GM19463 (cell line): ENCODE measurements at regions not wholly inside any gene's neighbourhood (a gene's known extent, or its start where the extent isn't known, plus 50 kb on each side); places are given as distances from the start of the nearest gene placed in this dataset.

Experiments
- ATAC-seq: cut with Tn5 transposase; IDR thresholded peaks from one replicate; pipeline ENCODE4 v1.9.1; 2021; ENCODE audit warnings: mild to moderate bottlenecking, moderate library complexity; ENCODE audit not compliant: unreplicated experiment

GRCh38 chr13:110097013-110097412 is 209.9 kb downstream of the COL4A1 start:
- no peak for ATAC-seq

GRCh38 chr13:110092831-110093247 is 214.1 kb downstream of the COL4A1 start:
- ATAC-seq = no peak

- ATAC-seq = no peak
Observed at GRCh38 chr13:110089815-110090214, 217.1 kb downstream of the COL4A1 start.

GRCh38 chr13:110089100-110089499 is 217.9 kb downstream of the COL4A1 start:
- ATAC-seq = no peak

- ATAC-seq = no peak
Observed at GRCh38 chr13:110073982-110074381, 233.0 kb downstream of the COL4A1 start.

GRCh38 chr13:110070511-110071120 is 236.3 kb downstream of the COL4A1 start:
- ATAC-seq = peak; percentile 54

- ATAC-seq = no peak
Observed at GRCh38 chr13:110070046-110070445, 236.9 kb downstream of the COL4A1 start.

GRCh38 chr13:110068176-110068473 is 238.8 kb downstream of the COL4A1 start:
- no peak for ATAC-seq

- no peak for ATAC-seq
Observed at GRCh38 chr13:110067355-110068175, 239.4 kb downstream of the COL4A1 start.

GRCh38 chr13:110065780-110066179 is 241.2 kb downstream of the COL4A1 start:
- no peak for ATAC-seq

GRCh38 chr13:110063490-110064421 is 243.2 kb downstream of the COL4A1 start:
- no peak for ATAC-seq

GRCh38 chr13:110062777-110063442 is 244.0 kb downstream of the COL4A1 start:
- ATAC-seq = no peak

GRCh38 chr13:110062077-110062776 is 244.7 kb downstream of the COL4A1 start:
- ATAC-seq = no peak

- no peak for ATAC-seq
Observed at GRCh38 chr13:110061270-110061669, 245.7 kb downstream of the COL4A1 start.

- no peak for ATAC-seq
Observed at GRCh38 chr13:110057052-110057451, 249.9 kb downstream of the COL4A1 start.

- no peak for ATAC-seq
Observed at GRCh38 chr13:110056640-110057039, 250.3 kb downstream of the COL4A1 start.

GRCh38 chr13:110055089-110055488 is 251.9 kb downstream of the COL4A1 start:
- peak; percentile 98 for ATAC-seq

GRCh38 chr13:110054041-110054440 is 252.9 kb downstream of the COL4A1 start:
- no peak for ATAC-seq

GRCh38 chr13:110047496-110047895 is 259.5 kb downstream of the COL4A1 start:
- ATAC-seq = no peak

GRCh38 chr13:110046811-110047210 is 260.1 kb downstream of the COL4A1 start:
- no peak for ATAC-seq
